HCT116 (cell line): ENCODE measurements at regions not wholly inside any gene's neighbourhood (a gene's known extent, or its start where the extent isn't known, plus 50 kb on each side); places are given as distances from the start of the nearest gene placed in this dataset.

Source experiments
- ATAC-seq: fragments of 200-7000 bp; cut with Tn5 transposase; 2 replicates; pipeline ENCODE4 v1.9.1; 2020; ENCODE audit warnings: mild to moderate bottlenecking, moderate library complexity
- BruUV-seq: library from RNA; stranded (reverse); fragments of 400-500 nt; replicated peaks from 2 replicates; lab custom pipeline; 2021; lab: Mats Ljungman, UMichigan
- CTCF ChIA-PET: fragments of 300-600 bp; sonication (Branson Sonifier 250); formaldehyde crosslinking; loops from one replicate; lab custom pipeline; 2021; ENCODE audit warnings: antibody characterized with exemption; lab: Charles Lee
- POLR2A ChIA-PET: fragments of 300-600, 350-600 bp; sonication (Branson Sonifier 250); formaldehyde crosslinking; loops from one replicate; lab custom pipeline; 2021; ENCODE audit warnings: antibody characterized with exemption; lab: Charles Lee
- RAD21 ChIA-PET, 2 experiments: fragments of 300-600 bp; sonication (Branson Sonifier 250); formaldehyde crosslinking; loops; one replicate each; lab custom pipeline; 2023; ENCODE audit warnings: low total read pairs in 2 of 2; ENCODE audit not compliant: uncharacterized antibody in 2 of 2, unreplicated experiment in 2 of 2, low non-redundant PET in 1 of 2; lab: Charles Lee
- DNase-seq: peaks from one replicate; pipeline ENCODE4 v3.0.0-alpha.2; 2010; ENCODE audit warnings: low read depth, low spot score
- H2AFZ ChIP-seq: fragments of 200-600 bp; shearing (Covaris generic), sonication (generic); 2 replicates; pipeline ENCODE4 v1.6.1; 2017; ENCODE audit warnings: low read depth, mixed run types, mixed read lengths, antibody characterized with exemption, low read length; ENCODE audit not compliant: poor library complexity, severe bottlenecking
- H3K27ac ChIP-seq: 2 replicates; pipeline ENCODE4 v1.5.1; 2012; ENCODE audit warnings: low read depth, low read length
- H3K27me3 ChIP-seq: fragments of 200-600 bp; sonication (generic); 2 replicates; pipeline ENCODE4 v1.6.1; 2016; ENCODE audit warnings: mixed run types, low read length, mixed read lengths; ENCODE audit not compliant: insufficient read depth
- H3K36me3 ChIP-seq, 2 experiments: fragments of 200-500 bp in 1 of 2; fragments of 200-600 bp in 1 of 2; sonication (Bioruptor generic) in 1 of 2; sonication (generic) in 1 of 2; 2 replicates each; pipeline versions ENCODE4 v1.5.1 to v1.6.1; 2014 to 2016; ENCODE audit warnings: low read length in 2 of 2, inconsistent platforms in 1 of 2, mixed read lengths in 1 of 2, mixed run types in 1 of 2; ENCODE audit not compliant: insufficient read depth in 2 of 2, control insufficient read depth in 1 of 2
- H3K4me1 ChIP-seq, 2 experiments: fragments of 200-600 bp in 1 of 2; sonication (generic) in 1 of 2; 2 replicates each; pipeline versions ENCODE4 v1.5.1 to v1.6.1; 2012 to 2017; ENCODE audit warnings: low read length in 2 of 2, inconsistent platforms in 1 of 2, mild to moderate bottlenecking in 1 of 2, mixed read lengths in 1 of 2, mixed run types in 1 of 2, moderate library complexity in 1 of 2; ENCODE audit not compliant: insufficient read depth in 2 of 2, control insufficient read depth in 1 of 2
- H3K4me2 ChIP-seq: fragments of 200-600 bp; sonication (generic); 2 replicates; pipeline ENCODE4 v1.6.1; 2017; ENCODE audit warnings: mixed run types, low read length, mixed read lengths
- H3K4me3 ChIP-seq, 2 experiments: fragments of 200-600 bp in 1 of 2; sonication (generic) in 1 of 2; replicated peaks in 1 of 2; 2 replicates each; pipeline ENCODE4 v1.5.1; 2011 to 2016; ENCODE audit warnings: low read length in 2 of 2, control low read depth in 1 of 2, low read depth in 1 of 2, mild to moderate bottlenecking in 1 of 2, mixed read lengths in 1 of 2, mixed run types in 1 of 2
- H3K79me2 ChIP-seq: fragments of 200-600 bp; sonication (generic); 2 replicates; pipeline ENCODE4 v1.6.1; 2017; ENCODE audit warnings: mild to moderate bottlenecking, mixed run types, low read length, moderate library complexity, mixed read lengths; ENCODE audit not compliant: insufficient read depth
- H3K9ac ChIP-seq: fragments of 200-600 bp; sonication (generic); 2 replicates; pipeline ENCODE4 v1.6.1; 2016; ENCODE audit warnings: low read length, mixed read lengths
- H3K9me2 ChIP-seq: fragments of 200-600 bp; sonication (generic), shearing (Covaris generic); 2 replicates; pipeline ENCODE4 v1.6.1; 2017; ENCODE audit warnings: mixed run types, mild to moderate bottlenecking, moderate library complexity; ENCODE audit not compliant: insufficient read depth
- H3K9me3 ChIP-seq, 2 experiments: fragments of 200-500 bp in 1 of 2; fragments of 200-600 bp in 1 of 2; sonication (Bioruptor generic) in 1 of 2; sonication (generic) in 1 of 2; 2 replicates each; pipeline ENCODE4 v1.6.1; 2014 to 2017; ENCODE audit warnings: low read length in 2 of 2, mixed read lengths in 2 of 2, inconsistent platforms in 1 of 2, low read depth in 1 of 2, mild to moderate bottlenecking in 1 of 2, mixed run types in 1 of 2, moderate library complexity in 1 of 2; ENCODE audit not compliant: control insufficient read depth in 1 of 2, insufficient read depth in 1 of 2
- H4K20me1 ChIP-seq: fragments of 200-600 bp; sonication (generic), shearing (Covaris generic); 2 replicates; pipeline ENCODE4 v1.6.1; 2017; ENCODE audit warnings: mixed run types, mild to moderate bottlenecking, moderate library complexity; ENCODE audit not compliant: insufficient read depth
- ATF3 ChIP-seq: IDR thresholded peaks from 2 replicates; pipeline ENCODE4 v1.6.1; 2012
- CEBPB ChIP-seq: IDR thresholded peaks from 2 replicates; pipeline ENCODE4 v1.6.1; 2012; ENCODE audit warnings: low read depth
- CTCF ChIP-seq, 3 experiments: fragments of 200-600 bp in 1 of 3; sonication (generic) in 1 of 3; IDR thresholded peaks in 2 of 3; conservative IDR thresholded peaks in 1 of 3; 2 replicates each; pipeline ENCODE4 v1.5.1; 2012 to 2017; ENCODE audit warnings: low read depth in 2 of 3, low read length in 2 of 3, antibody characterized with exemption in 1 of 3, borderline replicate concordance in 1 of 3, control low read depth in 1 of 3, mild to moderate bottlenecking in 1 of 3, mixed read lengths in 1 of 3, mixed run types in 1 of 3, moderate library complexity in 1 of 3; ENCODE audit not compliant: insufficient read depth in 1 of 3
- EGR1 ChIP-seq: IDR thresholded peaks from 2 replicates; pipeline ENCODE4 v1.6.1; 2012; ENCODE audit warnings: low read depth
- ELF1 ChIP-seq: IDR thresholded peaks from 2 replicates; pipeline ENCODE4 v1.6.1; 2012; ENCODE audit warnings: low read depth, borderline replicate concordance
- EZH2 ChIP-seq: fragments of 200-600 bp; sonication (generic); IDR thresholded peaks from 2 replicates; pipeline ENCODE4 v1.6.1; 2017; ENCODE audit warnings: antibody characterized with exemption, mixed run types
- FOSL1 ChIP-seq: IDR thresholded peaks from 2 replicates; pipeline ENCODE4 v1.6.1; 2012; ENCODE audit warnings: low read depth
- JUND ChIP-seq: IDR thresholded peaks from 2 replicates; pipeline ENCODE4 v1.6.1; 2012
- MAX ChIP-seq: IDR thresholded peaks from 2 replicates; pipeline ENCODE4 v1.6.1; 2012
- POLR2AphosphoS5 ChIP-seq: IDR thresholded peaks from 2 replicates; pipeline ENCODE4 v1.6.1; 2011; ENCODE audit warnings: mild to moderate bottlenecking, low read depth, low read length, moderate library complexity
- RAD21 ChIP-seq: IDR thresholded peaks from 2 replicates; pipeline ENCODE4 v1.6.1; 2012; ENCODE audit warnings: low read depth, mild to moderate bottlenecking
- SP1 ChIP-seq: IDR thresholded peaks from 2 replicates; pipeline ENCODE4 v1.6.1; 2012; ENCODE audit warnings: low read depth
- SRF ChIP-seq: IDR thresholded peaks from 2 replicates; pipeline ENCODE4 v1.6.1; 2012; ENCODE audit warnings: low read depth
- TCF7L2 ChIP-seq: IDR thresholded peaks from 2 replicates; pipeline ENCODE4 v1.7.0; 2011; ENCODE audit warnings: borderline replicate concordance, inconsistent platforms; ENCODE audit not compliant: insufficient read depth, insufficient read length; ENCODE audit errors: extremely low read depth
- ZBTB33 ChIP-seq: IDR thresholded peaks from 2 replicates; pipeline ENCODE4 v1.6.1; 2011; ENCODE audit warnings: mild to moderate bottlenecking, low read length, moderate library complexity; ENCODE audit not compliant: insufficient replicate concordance; ENCODE audit errors: extremely low read depth
- ZFX ChIP-seq: fragments of 450-650 bp; IDR thresholded peaks from 2 replicates; pipeline ENCODE4 v1.6.1; 2017
- ZNF274 ChIP-seq: fragments of 200-500 bp; sonication (Bioruptor generic); IDR thresholded peaks from 2 replicates; pipeline ENCODE4 v1.6.1; 2014; ENCODE audit warnings: mild to moderate bottlenecking, low read depth, low read length, inconsistent platforms
- intact Hi-C: fragments of 100-400 bp; cut with micrococcal nuclease; formaldehyde crosslinking; loops from 2 replicates; pipeline ENCODE4 v1.10.0; 2022

- TF ChIP-seq ZFX, result no peak
Measured at GRCh38 chr10:4483811-4484210, 342.2 kb upstream of the AKR1E2 start (continued).

GRCh38 chr10:4482659-4483058 is 343.3 kb upstream of the AKR1E2 start:
- no peaks in the 10 kb centered on the region for H4K20me1 ChIP-seq
- no peak for DNase-seq
- H3K9ac ChIP-seq, result no peak overlapping the region
- H3K27me3 ChIP-seq, result no peaks in the 10 kb centered on the region
- H3K79me2 ChIP-seq, result no peaks in the 10 kb centered on the region
- H3K4me3 ChIP-seq, result no peak overlapping the region
- no peak overlapping the region for H3K4me2 ChIP-seq
- no peak overlapping the region for H3K27ac ChIP-seq
- no peak overlapping the region for H2AFZ ChIP-seq
- H3K4me1 ChIP-seq, result no peaks in the 10 kb centered on the region
- CTCF ChIA-PET, result no interaction called here
- TF ChIP-seq POLR2AphosphoS5 (no peak), ATF3 (no peak), EZH2 (no peak), MAX (no peak), ZNF274 (no peak), CTCF (IDR thresholded peaks at IDR 0.05 in 2 of 3, conservative IDR thresholded peaks at IDR 0.05 in 1 of 3; ENCODE audit: borderline replicate concordance in 1 of 3, insufficient read depth in 1 of 3, low read depth in 2 of 3, low read length in 2 of 3) (no peak), ZFX (no peak), SRF (no peak), TCF7L2 (no peak), JUND (no peak), RAD21 (no peak), ELF1 (no peak), EGR1 (no peak), CEBPB (no peak), SP1 (no peak), FOSL1 (no peak), ZBTB33 (no peak)
- TF ChIP-seq, all 23 proteins: peak for 0
- no peak for ATAC-seq
- no TSS peak for BruUV-seq
- Histone ChIP-seq H3K9me2 (0 out of 2 replicates have a peak, but pooled peaks cover 4% of the 10 kb centered on the region), H3K36me3 (no peaks in the 10 kb centered on the region), H3K9me3 (no peaks in the 10 kb centered on the region)
- intact Hi-C loops, result no loop called here
- POLR2A ChIA-PET, result no interaction called here
- RAD21 ChIA-PET, result no interaction called here
